ENCODE measurements at regions not wholly inside any gene's neighbourhood (a gene's known extent, or its start where the extent isn't known, plus 50 kb on each side); places are given as distances from the start of the nearest gene placed in this dataset.

DNA sequence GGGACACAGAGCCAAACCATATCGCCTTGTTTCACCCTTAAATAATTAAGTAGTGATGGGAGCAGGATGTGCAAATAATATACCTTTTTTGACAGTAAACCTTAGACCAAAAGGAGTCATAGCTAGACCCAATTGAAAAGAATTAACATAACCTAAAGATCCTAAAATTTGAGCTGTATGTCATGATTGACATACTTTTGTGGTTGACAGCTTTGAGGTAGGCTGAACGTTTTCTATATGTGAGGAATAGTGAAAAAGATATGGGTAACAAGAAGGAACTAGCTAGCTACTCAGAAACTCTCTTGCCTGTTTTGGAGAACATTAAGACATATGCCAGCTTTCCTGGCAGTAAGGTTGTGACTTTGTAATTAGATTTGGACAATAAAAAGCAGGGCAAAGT, 320.6 kb downstream of the KCNC2 start:
- TF ChIP-seq CTCF (IDR thresholded peaks at IDR 0.05; ENCODE audit: unreplicated experiment) = no peak
- no peaks in the 10 kb centered on the region for H3K36me3 Mint-ChIP-seq
- peaks cover 48% of the 10 kb centered on the region for H3K4me1 Mint-ChIP-seq
- H3K27me3 Mint-ChIP-seq (ENCODE audit: low read depth) = no peaks in the 10 kb centered on the region
- H3K9me3 Mint-ChIP-seq = peaks cover 4% of the 10 kb centered on the region
- no peak overlapping the region for H3K4me3 Mint-ChIP-seq
- peak overlapping the region; percentile 90 for H3K27ac Mint-ChIP-seq
- no peak for DNase-seq (ENCODE audit: low spot score in 2 of 2, unreplicated experiment in 2 of 2)

DNA sequence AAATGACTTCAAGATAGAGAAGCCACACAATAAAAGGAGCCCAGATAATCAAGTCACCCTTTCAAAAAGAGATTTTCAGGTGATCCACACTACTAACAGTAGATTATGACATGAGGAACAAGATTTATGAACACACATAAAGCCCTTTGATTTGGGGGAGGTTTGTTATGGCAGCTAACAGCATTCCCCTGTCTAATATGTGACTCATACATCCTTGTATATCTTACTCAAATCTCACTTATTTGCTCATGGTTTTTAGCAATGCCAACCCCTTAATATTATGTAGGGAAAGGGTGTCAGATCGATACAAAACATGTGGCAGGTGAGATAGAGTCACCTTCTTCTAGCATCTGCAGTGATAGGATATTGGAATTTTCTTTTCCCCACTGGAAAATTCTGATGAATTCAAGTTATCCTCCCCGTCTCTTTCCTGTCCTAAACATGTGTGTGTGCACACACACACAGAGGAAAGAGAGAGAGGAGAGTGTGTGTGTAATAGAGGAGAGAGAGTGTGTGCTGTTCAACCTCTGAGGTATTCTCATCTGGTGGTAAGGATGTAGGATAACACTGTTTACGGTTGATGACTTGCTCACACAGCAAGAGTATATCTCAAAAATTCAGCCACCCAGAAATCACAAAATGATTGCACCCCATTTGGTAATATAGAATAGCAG, 319.9 kb downstream of the KCNC2 start:
- H3K4me1 Mint-ChIP-seq = peaks cover 42% of the 10 kb centered on the region
- DNase-seq (ENCODE audit: low spot score in 2 of 2, unreplicated experiment in 2 of 2) = no peak
- peaks cover 4% of the 10 kb centered on the region for H3K9me3 Mint-ChIP-seq
- TF ChIP-seq CTCF (IDR thresholded peaks at IDR 0.05; ENCODE audit: unreplicated experiment) = no peak
- H3K4me3 Mint-ChIP-seq = no peak overlapping the region
- no peaks in the 10 kb centered on the region for H3K27me3 Mint-ChIP-seq (ENCODE audit: low read depth)
- H3K27ac Mint-ChIP-seq = peak overlapping the region; percentile 90
- no peaks in the 10 kb centered on the region for H3K36me3 Mint-ChIP-seq

GRCh38 chr12:74890237-74890599, 319.4 kb downstream of the KCNC2 start:
- no peak for TF ChIP-seq CTCF (IDR thresholded peaks at IDR 0.05; ENCODE audit: unreplicated experiment)
- Mint-ChIP-seq H3K4me1 (peaks cover 41% of the 10 kb centered on the region), H3K4me3 (no peak overlapping the region), H3K27ac (peak overlapping the region; percentile 90), H3K9me3 (peaks cover 4% of the 10 kb centered on the region), H3K27me3 (ENCODE audit: low read depth) (no peaks in the 10 kb centered on the region), H3K36me3 (no peaks in the 10 kb centered on the region)
- peak in 1 of 2 experiments; percentile 39 for DNase-seq (ENCODE audit: low spot score in 2 of 2, unreplicated experiment in 2 of 2)

GRCh38 chr12:74891083-74891668, 318.5 kb downstream of the KCNC2 start:
- no peak for DNase-seq (ENCODE audit: low spot score in 2 of 2, unreplicated experiment in 2 of 2)
- no peaks in the 10 kb centered on the region for H3K36me3 Mint-ChIP-seq
- no peak overlapping the region for H3K27ac Mint-ChIP-seq
- no peak overlapping the region for H3K4me3 Mint-ChIP-seq
- H3K4me1 Mint-ChIP-seq = peaks cover 41% of the 10 kb centered on the region
- peaks cover 4% of the 10 kb centered on the region for H3K9me3 Mint-ChIP-seq
- no peak for TF ChIP-seq CTCF (IDR thresholded peaks at IDR 0.05; ENCODE audit: unreplicated experiment)
- H3K27me3 Mint-ChIP-seq (ENCODE audit: low read depth) = no peaks in the 10 kb centered on the region

GRCh38 chr12:74892057-74892633, 317.5 kb downstream of the KCNC2 start:
- no peak for TF ChIP-seq CTCF (IDR thresholded peaks at IDR 0.05; ENCODE audit: unreplicated experiment)
- Mint-ChIP-seq H3K27me3 (ENCODE audit: low read depth) (no peaks in the 10 kb centered on the region), H3K27ac (peak overlapping the region; percentile 79), H3K36me3 (no peaks in the 10 kb centered on the region), H3K4me1 (peaks cover 41% of the 10 kb centered on the region), H3K9me3 (peaks cover 4% of the 10 kb centered on the region), H3K4me3 (no peak overlapping the region)
- DNase-seq (ENCODE audit: low spot score in 2 of 2, unreplicated experiment in 2 of 2) = no peak
